CD14-positive monocyte (primary cell): ENCODE measurements at regions not wholly inside any gene's neighbourhood (a gene's known extent, or its start where the extent isn't known, plus 50 kb on each side); places are given as distances from the start of the nearest gene placed in this dataset.

ENCODE experiments used
- DNase-seq, 3 donors: peaks; one replicate each; pipeline ENCODE4 v3.0.0-alpha.2; 2011 to 2022
- H2AFZ ChIP-seq: 2 replicates; pipeline ENCODE4 v1.6.0; 2012; ENCODE audit warnings: mild to moderate bottlenecking, low read depth, low read length, inconsistent platforms; ENCODE audit not compliant: insufficient read depth, poor library complexity, severe bottlenecking
- H3K27ac ChIP-seq, 2 donors: 1 replicate in 1 of 2; 2 replicates in 1 of 2; pipeline ENCODE4 v1.5.1; 2012 to 2013; ENCODE audit warnings: low read length in 2 of 2, control low read depth in 1 of 2, inconsistent platforms in 1 of 2, low read depth in 1 of 2, mild to moderate bottlenecking in 1 of 2
- H3K27me3 ChIP-seq, 2 donors: one replicate each; pipeline versions ENCODE4 v1.6.0 to v1.6.1; 2011 to 2013; ENCODE audit warnings: low read length in 2 of 2; ENCODE audit not compliant: control insufficient read depth in 2 of 2, insufficient read depth in 2 of 2
- H3K36me3 ChIP-seq, 2 donors: replicated peaks in 1 of 2; 1 replicate in 1 of 2; 2 replicates in 1 of 2; pipeline versions ENCODE4 v1.5.1 to v1.6.1; 2012 to 2013; ENCODE audit warnings: low read length in 2 of 2, control low read depth in 1 of 2, inconsistent platforms in 1 of 2, mild to moderate bottlenecking in 1 of 2; ENCODE audit not compliant: insufficient read depth in 2 of 2, control insufficient read depth in 1 of 2
- H3K4me1 ChIP-seq, 2 donors: 1 replicate in 1 of 2; 2 replicates in 1 of 2; pipeline versions ENCODE4 v1.5.1 to v1.6.1; 2012 to 2013; ENCODE audit warnings: low read length in 2 of 2, control low read depth in 1 of 2, inconsistent platforms in 1 of 2, mild to moderate bottlenecking in 1 of 2, moderate library complexity in 1 of 2; ENCODE audit not compliant: insufficient read depth in 2 of 2, control insufficient read depth in 1 of 2
- H3K4me2 ChIP-seq: replicated peaks from 2 replicates; pipeline ENCODE3; 2012; ENCODE audit warnings: low read length, moderate library complexity, mild to moderate bottlenecking; ENCODE audit not compliant: poor library complexity, severe bottlenecking; ENCODE audit errors: extremely low read depth
- H3K4me3 ChIP-seq, 3 experiments: fragments of 200-600 bp in 1 of 3; sonication (generic) in 1 of 3; replicated peaks in 1 of 3; 1 replicate in 2 of 3; 2 replicates in 1 of 3; pipeline ENCODE4 v1.5.1; 2011 to 2013; ENCODE audit warnings: low read length in 3 of 3, mild to moderate bottlenecking in 3 of 3, control low read depth in 2 of 3, low read depth in 2 of 3, inconsistent platforms in 1 of 3, moderate library complexity in 1 of 3
- H3K79me2 ChIP-seq: 2 replicates; pipeline ENCODE4 v1.6.0; 2012; ENCODE audit warnings: mild to moderate bottlenecking, control low read depth, inconsistent platforms, low read length, moderate library complexity; ENCODE audit not compliant: insufficient read depth
- H3K9ac ChIP-seq: 2 replicates; pipeline ENCODE4 v1.6.0; 2017; ENCODE audit warnings: low read length, mild to moderate bottlenecking; ENCODE audit not compliant: insufficient read depth, poor library complexity, severe bottlenecking
- H3K9me3 ChIP-seq, 2 donors: replicated peaks in 1 of 2; 1 replicate in 1 of 2; 2 replicates in 1 of 2; pipeline versions ENCODE4 v1.5.1 to v1.6.1; 2012 to 2013; ENCODE audit warnings: low read length in 2 of 2, control low read depth in 1 of 2; ENCODE audit not compliant: control insufficient read depth in 1 of 2, insufficient read depth in 1 of 2
- H4K20me1 ChIP-seq: 2 replicates; pipeline ENCODE4 v1.6.0; 2012; ENCODE audit warnings: mild to moderate bottlenecking, low read length, control low read depth, moderate library complexity; ENCODE audit not compliant: insufficient read depth
- H3K27ac Mint-ChIP-seq, 7 donors: one replicate each; pipeline ENCODE4 v1.8.0; 2020; ENCODE audit warnings: mild to moderate bottlenecking in 7 of 7, mixed read lengths in 7 of 7, moderate library complexity in 6 of 7, inconsistent platforms in 2 of 7
- H3K27me3 Mint-ChIP-seq, 3 donors: one replicate each; pipeline ENCODE4 v1.8.0; 2021 to 2022; ENCODE audit warnings: low read depth in 3 of 3, mild to moderate bottlenecking in 3 of 3, mixed read lengths in 3 of 3, moderate library complexity in 3 of 3, inconsistent platforms in 1 of 3
- H3K36me3 Mint-ChIP-seq, 2 donors: one replicate each; pipeline ENCODE4 v1.8.0; 2020; ENCODE audit warnings: mixed read lengths in 2 of 2, inconsistent platforms in 1 of 2, mild to moderate bottlenecking in 1 of 2
- H3K4me1 Mint-ChIP-seq: one replicate; pipeline ENCODE4 v1.8.0; 2020; ENCODE audit warnings: mild to moderate bottlenecking, mixed read lengths
- H3K4me3 Mint-ChIP-seq, 2 donors: one replicate each; pipeline ENCODE4 v1.8.0; 2020; ENCODE audit warnings: mild to moderate bottlenecking in 2 of 2, mixed read lengths in 2 of 2, moderate library complexity in 1 of 2
- H3K9me3 Mint-ChIP-seq, 7 donors: one replicate each; pipeline ENCODE4 v1.8.0; 2020 to 2022; ENCODE audit warnings: mixed read lengths in 7 of 7, mild to moderate bottlenecking in 6 of 7, moderate library complexity in 6 of 7, inconsistent platforms in 2 of 7
- WGBS: methylation state at CpG from one replicate; pipeline ENCODE4 v1.1.5; 2013; ENCODE audit warnings: missing lambda C conversion rate; ENCODE audit not compliant: insufficient coverage; 5-methylcytosine and 5-hydroxymethylcytosine counted together
- intact Hi-C, 2 donors: fragments of 100-400 bp; cut with micrococcal nuclease; formaldehyde crosslinking; loops; one replicate each; pipeline versions ENCODE4 v1.15.0 to v1.15.1; 2023
- TF ChIP-seq, protein P1 (sequence below): fragments of 200-600 bp; IDR thresholded peaks from one replicate; pipeline ENCODE4 v1.8.0; 2022; ENCODE audit warnings: antibody characterized with exemption, mild to moderate bottlenecking

DNA sequence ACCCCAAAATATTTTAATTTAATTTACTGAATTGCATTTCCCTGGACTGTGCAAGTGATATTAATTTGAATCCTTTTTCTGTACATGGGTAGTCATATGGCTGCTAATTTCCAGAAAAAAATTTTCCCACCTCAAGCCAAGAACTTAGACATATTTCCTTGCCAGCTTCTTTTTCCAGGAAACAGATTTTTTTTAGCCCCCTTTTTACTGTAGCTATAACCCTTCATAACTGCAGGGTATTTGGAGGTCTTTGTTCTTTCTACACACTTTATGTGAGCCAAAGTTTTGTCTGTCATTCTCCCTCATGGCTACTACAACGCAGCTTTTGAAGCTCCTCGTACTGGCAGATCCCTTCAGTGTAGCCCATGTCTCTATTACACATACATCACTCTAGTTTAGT, 261.2 kb upstream of the PIK3R1 start:
- Histone ChIP-seq H3K79me2 (no peaks in the 10 kb centered on the region), H4K20me1 (no peaks in the 10 kb centered on the region), H3K4me3 (no peak overlapping the region), H3K27me3 (no peaks in the 10 kb centered on the region), H3K4me2 (no peak overlapping the region), H3K36me3 (no peaks in the 10 kb centered on the region), H3K9ac (no peak overlapping the region), H2AFZ (no peak overlapping the region), H3K27ac (no peak overlapping the region), H3K4me1 (peaks cover 0 to 11% of the 10 kb centered on the region in 2 donors), H3K9me3 (no peaks in the 10 kb centered on the region)
- Mint-ChIP-seq H3K4me3 (no peak overlapping the region), H3K36me3 (no peaks in the 10 kb centered on the region), H3K27ac (no peak overlapping the region), H3K27me3 (peaks cover 0 to 4% (median 3%) of the 10 kb centered on the region in 3 donors), H3K4me1 (peaks cover 8% of the 10 kb centered on the region), H3K9me3 (no peaks in the 10 kb centered on the region)
- TF ChIP-seq, protein P1, sequence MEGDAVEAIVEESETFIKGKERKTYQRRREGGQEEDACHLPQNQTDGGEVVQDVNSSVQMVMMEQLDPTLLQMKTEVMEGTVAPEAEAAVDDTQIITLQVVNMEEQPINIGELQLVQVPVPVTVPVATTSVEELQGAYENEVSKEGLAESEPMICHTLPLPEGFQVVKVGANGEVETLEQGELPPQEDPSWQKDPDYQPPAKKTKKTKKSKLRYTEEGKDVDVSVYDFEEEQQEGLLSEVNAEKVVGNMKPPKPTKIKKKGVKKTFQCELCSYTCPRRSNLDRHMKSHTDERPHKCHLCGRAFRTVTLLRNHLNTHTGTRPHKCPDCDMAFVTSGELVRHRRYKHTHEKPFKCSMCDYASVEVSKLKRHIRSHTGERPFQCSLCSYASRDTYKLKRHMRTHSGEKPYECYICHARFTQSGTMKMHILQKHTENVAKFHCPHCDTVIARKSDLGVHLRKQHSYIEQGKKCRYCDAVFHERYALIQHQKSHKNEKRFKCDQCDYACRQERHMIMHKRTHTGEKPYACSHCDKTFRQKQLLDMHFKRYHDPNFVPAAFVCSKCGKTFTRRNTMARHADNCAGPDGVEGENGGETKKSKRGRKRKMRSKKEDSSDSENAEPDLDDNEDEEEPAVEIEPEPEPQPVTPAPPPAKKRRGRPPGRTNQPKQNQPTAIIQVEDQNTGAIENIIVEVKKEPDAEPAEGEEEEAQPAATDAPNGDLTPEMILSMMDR = no peak
- no CpG with 5 or more reads among the region's 2 CpGs for WGBS
- intact Hi-C loops = no loop called here
- no peak for DNase-seq

DNA sequence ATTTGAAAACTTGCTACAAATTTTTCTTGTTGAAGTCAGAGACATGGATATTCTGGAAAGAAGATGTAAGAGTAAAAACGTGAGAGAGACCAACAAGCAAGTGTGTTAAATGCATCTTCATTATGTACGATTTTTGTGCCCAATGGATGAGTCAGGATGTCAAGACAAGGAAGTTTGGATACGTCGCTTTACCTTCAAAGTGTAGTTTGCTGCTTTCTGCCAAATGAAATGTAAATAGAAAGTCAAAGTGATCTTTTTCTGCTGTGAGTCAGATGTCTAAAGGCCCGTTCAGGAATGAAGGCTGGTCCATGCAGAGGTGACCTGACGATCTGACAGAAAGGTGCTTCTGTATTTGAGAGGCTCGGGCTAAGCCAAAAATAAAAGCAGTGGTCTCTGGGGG, 273.1 kb upstream of the PIK3R1 start:
- no peak overlapping the region for H2AFZ ChIP-seq
- no peak overlapping the region for H3K9ac ChIP-seq
- H3K4me3 Mint-ChIP-seq = no peak overlapping the region
- WGBS = 89% methylated on average over 4 of the region's 7 CpGs
- H3K79me2 ChIP-seq = no peaks in the 10 kb centered on the region
- no peaks in the 10 kb centered on the region for H3K9me3 ChIP-seq
- no peak for DNase-seq
- H3K4me1 ChIP-seq = no peaks in the 10 kb centered on the region
- H3K4me1 Mint-ChIP-seq = no peaks in the 10 kb centered on the region
- H3K27ac Mint-ChIP-seq = no peak overlapping the region
- H3K27me3 Mint-ChIP-seq = peaks cover 0 to 1% (median 0%) of the 10 kb centered on the region in 3 donors
- H3K27me3 ChIP-seq = no peaks in the 10 kb centered on the region
- H3K36me3 Mint-ChIP-seq = no peaks in the 10 kb centered on the region
- no peaks in the 10 kb centered on the region for H3K36me3 ChIP-seq
- no peaks in the 10 kb centered on the region for H4K20me1 ChIP-seq
- TF ChIP-seq, protein P1 = no peak
- H3K4me3 ChIP-seq = no peak overlapping the region
- H3K27ac ChIP-seq = no peak overlapping the region
- intact Hi-C loops = no loop called here
- H3K4me2 ChIP-seq = no peak overlapping the region
- peaks cover 0 to 8% (median under 1%) of the 10 kb centered on the region in 7 donors for H3K9me3 Mint-ChIP-seq
